ENCODE measurements at regions not wholly inside any gene's neighbourhood (a gene's known extent, or its start where the extent isn't known, plus 50 kb on each side); places are given as distances from the start of the nearest gene placed in this dataset.

- H3K27ac ChIP-seq (ENCODE audit: low read depth): no peak overlapping the region
- TF ChIP-seq NANOG (IDR thresholded peaks at IDR 0.05; ENCODE audit: borderline replicate concordance) (no peak), EZH2 (IDR thresholded peaks at IDR 0.05; ENCODE audit: low read depth, unreplicated experiment) (no peak), STAT1 (IDR thresholded peaks at IDR 0.05; ENCODE audit: unreplicated experiment) (no peak), EZH2phosphoT487 (IDR thresholded peaks at IDR 0.05; ENCODE audit: unreplicated experiment) (no peak), CREB1 (CRISPR knock-in tag; IDR thresholded peaks at IDR 0.05; ENCODE audit: low read depth) (no peak), POLR2AphosphoS5 (IDR thresholded peaks at IDR 0.05; ENCODE audit: low read depth) (no peak), ZNF114 (CRISPR knock-in tag; IDR thresholded peaks at IDR 0.05) (no peak)
- TF ChIP-seq, protein P1, sequence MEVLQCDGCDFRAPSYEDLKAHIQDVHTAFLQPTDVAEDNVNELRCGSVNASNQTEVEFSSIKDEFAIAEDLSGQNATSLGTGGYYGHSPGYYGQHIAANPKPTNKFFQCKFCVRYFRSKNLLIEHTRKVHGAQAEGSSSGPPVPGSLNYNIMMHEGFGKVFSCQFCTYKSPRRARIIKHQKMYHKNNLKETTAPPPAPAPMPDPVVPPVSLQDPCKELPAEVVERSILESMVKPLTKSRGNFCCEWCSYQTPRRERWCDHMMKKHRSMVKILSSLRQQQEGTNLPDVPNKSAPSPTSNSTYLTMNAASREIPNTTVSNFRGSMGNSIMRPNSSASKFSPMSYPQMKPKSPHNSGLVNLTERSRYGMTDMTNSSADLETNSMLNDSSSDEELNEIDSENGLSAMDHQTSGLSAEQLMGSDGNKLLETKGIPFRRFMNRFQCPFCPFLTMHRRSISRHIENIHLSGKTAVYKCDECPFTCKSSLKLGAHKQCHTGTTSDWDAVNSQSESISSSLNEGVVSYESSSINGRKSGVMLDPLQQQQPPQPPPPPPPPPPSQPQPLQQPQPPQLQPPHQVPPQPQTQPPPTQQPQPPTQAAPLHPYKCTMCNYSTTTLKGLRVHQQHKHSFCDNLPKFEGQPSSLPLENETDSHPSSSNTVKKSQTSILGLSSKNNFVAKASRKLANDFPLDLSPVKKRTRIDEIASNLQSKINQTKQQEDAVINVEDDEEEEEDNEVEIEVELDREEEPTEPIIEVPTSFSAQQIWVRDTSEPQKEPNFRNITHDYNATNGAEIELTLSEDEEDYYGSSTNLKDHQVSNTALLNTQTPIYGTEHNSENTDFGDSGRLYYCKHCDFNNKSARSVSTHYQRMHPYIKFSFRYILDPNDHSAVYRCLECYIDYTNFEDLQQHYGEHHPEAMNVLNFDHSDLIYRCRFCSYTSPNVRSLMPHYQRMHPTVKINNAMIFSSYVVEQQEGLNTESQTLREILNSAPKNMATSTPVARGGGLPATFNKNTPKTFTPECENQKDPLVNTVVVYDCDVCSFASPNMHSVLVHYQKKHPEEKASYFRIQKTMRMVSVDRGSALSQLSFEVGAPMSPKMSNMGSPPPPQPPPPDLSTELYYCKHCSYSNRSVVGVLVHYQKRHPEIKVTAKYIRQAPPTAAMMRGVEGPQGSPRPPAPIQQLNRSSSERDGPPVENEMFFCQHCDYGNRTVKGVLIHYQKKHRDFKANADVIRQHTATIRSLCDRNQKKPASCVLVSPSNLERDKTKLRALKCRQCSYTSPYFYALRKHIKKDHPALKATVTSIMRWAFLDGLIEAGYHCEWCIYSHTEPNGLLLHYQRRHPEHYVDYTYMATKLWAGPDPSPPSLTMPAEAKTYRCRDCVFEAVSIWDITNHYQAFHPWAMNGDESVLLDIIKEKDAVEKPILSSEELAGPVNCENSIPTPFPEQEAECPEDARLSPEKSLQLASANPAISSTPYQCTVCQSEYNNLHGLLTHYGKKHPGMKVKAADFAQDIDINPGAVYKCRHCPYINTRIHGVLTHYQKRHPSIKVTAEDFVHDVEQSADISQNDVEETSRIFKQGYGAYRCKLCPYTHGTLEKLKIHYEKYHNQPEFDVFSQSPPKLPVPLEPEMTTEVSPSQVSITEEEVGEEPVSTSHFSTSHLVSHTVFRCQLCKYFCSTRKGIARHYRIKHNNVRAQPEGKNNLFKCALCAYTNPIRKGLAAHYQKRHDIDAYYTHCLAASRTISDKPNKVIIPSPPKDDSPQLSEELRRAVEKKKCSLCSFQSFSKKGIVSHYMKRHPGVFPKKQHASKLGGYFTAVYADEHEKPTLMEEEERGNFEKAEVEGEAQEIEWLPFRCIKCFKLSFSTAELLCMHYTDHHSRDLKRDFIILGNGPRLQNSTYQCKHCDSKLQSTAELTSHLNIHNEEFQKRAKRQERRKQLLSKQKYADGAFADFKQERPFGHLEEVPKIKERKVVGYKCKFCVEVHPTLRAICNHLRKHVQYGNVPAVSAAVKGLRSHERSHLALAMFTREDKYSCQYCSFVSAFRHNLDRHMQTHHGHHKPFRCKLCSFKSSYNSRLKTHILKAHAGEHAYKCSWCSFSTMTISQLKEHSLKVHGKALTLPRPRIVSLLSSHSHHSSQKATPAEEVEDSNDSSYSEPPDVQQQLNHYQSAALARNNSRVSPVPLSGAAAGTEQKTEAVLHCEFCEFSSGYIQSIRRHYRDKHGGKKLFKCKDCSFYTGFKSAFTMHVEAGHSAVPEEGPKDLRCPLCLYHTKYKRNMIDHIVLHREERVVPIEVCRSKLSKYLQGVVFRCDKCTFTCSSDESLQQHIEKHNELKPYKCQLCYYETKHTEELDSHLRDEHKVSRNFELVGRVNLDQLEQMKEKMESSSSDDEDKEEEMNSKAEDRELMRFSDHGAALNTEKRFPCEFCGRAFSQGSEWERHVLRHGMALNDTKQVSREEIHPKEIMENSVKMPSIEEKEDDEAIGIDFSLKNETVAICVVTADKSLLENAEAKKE (CRISPR knock-in tag; IDR thresholded peaks at IDR 0.05): no peak
- TF ChIP-seq, protein P2, sequence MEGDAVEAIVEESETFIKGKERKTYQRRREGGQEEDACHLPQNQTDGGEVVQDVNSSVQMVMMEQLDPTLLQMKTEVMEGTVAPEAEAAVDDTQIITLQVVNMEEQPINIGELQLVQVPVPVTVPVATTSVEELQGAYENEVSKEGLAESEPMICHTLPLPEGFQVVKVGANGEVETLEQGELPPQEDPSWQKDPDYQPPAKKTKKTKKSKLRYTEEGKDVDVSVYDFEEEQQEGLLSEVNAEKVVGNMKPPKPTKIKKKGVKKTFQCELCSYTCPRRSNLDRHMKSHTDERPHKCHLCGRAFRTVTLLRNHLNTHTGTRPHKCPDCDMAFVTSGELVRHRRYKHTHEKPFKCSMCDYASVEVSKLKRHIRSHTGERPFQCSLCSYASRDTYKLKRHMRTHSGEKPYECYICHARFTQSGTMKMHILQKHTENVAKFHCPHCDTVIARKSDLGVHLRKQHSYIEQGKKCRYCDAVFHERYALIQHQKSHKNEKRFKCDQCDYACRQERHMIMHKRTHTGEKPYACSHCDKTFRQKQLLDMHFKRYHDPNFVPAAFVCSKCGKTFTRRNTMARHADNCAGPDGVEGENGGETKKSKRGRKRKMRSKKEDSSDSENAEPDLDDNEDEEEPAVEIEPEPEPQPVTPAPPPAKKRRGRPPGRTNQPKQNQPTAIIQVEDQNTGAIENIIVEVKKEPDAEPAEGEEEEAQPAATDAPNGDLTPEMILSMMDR (conservative IDR thresholded peaks at IDR 0.05; ENCODE audit: low read depth in 2 of 2): no peak
- H3K9me3 Mint-ChIP-seq: peaks cover 4% of the 10 kb centered on the region; the same call in 1 of the 3 replicates
- no peak overlapping the region for H3K4me3 Mint-ChIP-seq
- no peak overlapping the region for H3K4me3 ChIP-seq
- H4K20me1 ChIP-seq (replicated peaks; ENCODE audit: insufficient read depth): no peaks in the 10 kb centered on the region
- no peaks in the 10 kb centered on the region; the same call in 1 of the 2 replicates for H3K9me2 ChIP-seq (ENCODE audit: insufficient read depth)
- no peaks in the 10 kb centered on the region for H3K4me1 ChIP-seq (ENCODE audit: insufficient read depth)
- no peaks in the 10 kb centered on the region for H3K27me3 Mint-ChIP-seq (ENCODE audit: insufficient read depth, low read depth, poor library complexity)
- H3K36me3 ChIP-seq (ENCODE audit: insufficient read depth): no peaks in the 10 kb centered on the region
- no peaks in the 10 kb centered on the region for H3K36me3 Mint-ChIP-seq (ENCODE audit: low read depth)
- H2AFZ ChIP-seq: no peak overlapping the region
- no peak for DNase-seq (ENCODE audit: low spot score)
- H3K4me1 Mint-ChIP-seq: no peaks in the 10 kb centered on the region
- H3F3A ChIP-seq (replicated peaks; ENCODE audit: low read depth): no peaks in the 10 kb centered on the region
- no peak overlapping the region for H3K4me2 ChIP-seq
- H3K79me2 ChIP-seq (replicated peaks; ENCODE audit: insufficient read depth): no peaks in the 10 kb centered on the region
- H3K27me3 ChIP-seq (ENCODE audit: insufficient read depth): no peaks in the 10 kb centered on the region
- no peak for ATAC-seq
- no peak overlapping the region for H3K27ac Mint-ChIP-seq
These were observed 190.2 kb upstream of the APCDD1 start for GRCh38 chr18:10264260-10264659.
